Neural cell (in vitro differentiated cells): ENCODE measurements at regions not wholly inside any gene's neighbourhood (a gene's known extent, or its start where the extent isn't known, plus 50 kb on each side); places are given as distances from the start of the nearest gene placed in this dataset.
"Not testable (repeated sequence)": the region's sequence is repeated elsewhere in the genome, so short reads cannot be mapped to it uniquely, and the experiment has no call there.

ENCODE experiments used
- H2AFZ ChIP-seq: fragments of 200-600, 300-800 bp; sonication (generic), shearing (Covaris generic); 2 replicates; pipeline ENCODE4 v1.6.0; 2014; ENCODE audit warnings: low read depth, mild to moderate bottlenecking, antibody characterized with exemption, low read length, moderate library complexity
- H3F3A ChIP-seq: fragments of 200-600 bp; shearing (Covaris generic); 2 replicates; pipeline ENCODE4 v1.6.1; 2016; ENCODE audit warnings: mild to moderate bottlenecking, moderate library complexity, mixed read lengths, antibody characterized with exemption, low read length; ENCODE audit not compliant: insufficient read depth, poor library complexity, severe bottlenecking
- H3K27ac ChIP-seq: fragments of 200-600, 300-800 bp; sonication (generic), shearing (Covaris generic); 2 replicates; pipeline ENCODE4 v1.5.1; 2014; ENCODE audit warnings: mild to moderate bottlenecking, low read length, moderate library complexity
- H3K27me3 ChIP-seq: fragments of 300-800, 200-600 bp; sonication (generic), shearing (Covaris generic); 2 replicates; pipeline ENCODE4 v1.6.0; 2014; ENCODE audit warnings: mild to moderate bottlenecking, low read depth, low read length, moderate library complexity; ENCODE audit not compliant: insufficient read depth
- H3K36me3 ChIP-seq: fragments of 300-800, 200-600 bp; sonication (generic), shearing (Covaris generic); 2 replicates; pipeline ENCODE4 v1.5.1; 2014; ENCODE audit warnings: mild to moderate bottlenecking, antibody characterized with exemption, low read length, moderate library complexity; ENCODE audit not compliant: insufficient read depth
- H3K4me2 ChIP-seq: fragments of 300-800, 200-600 bp; sonication (generic), shearing (Covaris generic); 2 replicates; pipeline ENCODE4 v1.6.0; 2014; ENCODE audit warnings: mild to moderate bottlenecking, low read length
- H3K4me3 ChIP-seq: fragments of 300-800, 200-600 bp; sonication (generic), shearing (Covaris generic); 2 replicates; pipeline ENCODE4 v1.5.1; 2014; ENCODE audit warnings: mild to moderate bottlenecking, low read length, moderate library complexity
- H3K79me2 ChIP-seq: fragments of 200-600 bp; shearing (Covaris generic); replicated peaks from 2 replicates; pipeline ENCODE4 v1.6.0; 2014; ENCODE audit warnings: mild to moderate bottlenecking, low read length, moderate library complexity; ENCODE audit not compliant: insufficient read depth
- H3K9ac ChIP-seq: fragments of 300-800, 200-600 bp; sonication (generic), shearing (Covaris generic); 2 replicates; pipeline ENCODE4 v1.6.1; 2016; ENCODE audit warnings: mild to moderate bottlenecking, low read length, mixed read lengths
- H3K9me2 ChIP-seq: fragments of 200-600 bp; shearing (Covaris generic); 2 replicates; pipeline ENCODE4 v1.6.1; 2016; ENCODE audit warnings: mild to moderate bottlenecking, low read length, mixed read lengths; ENCODE audit not compliant: insufficient read depth
- H3K9me3 ChIP-seq: fragments of 200-600, 300-800 bp; sonication (generic), shearing (Covaris generic); 2 replicates; pipeline ENCODE4 v1.6.1; 2016; ENCODE audit warnings: mild to moderate bottlenecking, mixed run types, low read length, moderate library complexity, mixed read lengths
- H4K20me1 ChIP-seq: fragments of 200-600 bp; shearing (Covaris generic); 2 replicates; pipeline ENCODE4 v1.6.1; 2016; ENCODE audit warnings: mild to moderate bottlenecking, mixed run types; ENCODE audit not compliant: insufficient read depth
- CTCF ChIP-seq: fragments of 450-650 bp; IDR thresholded peaks from 2 replicates; pipeline ENCODE4 v1.5.1; 2014; ENCODE audit warnings: antibody characterized with exemption, mild to moderate bottlenecking, moderate library complexity; ENCODE audit not compliant: poor library complexity, severe bottlenecking
- EP300 ChIP-seq: fragments of 450-650 bp; conservative IDR thresholded peaks from 2 replicates; pipeline ENCODE4 v1.6.1; 2014; ENCODE audit warnings: antibody characterized with exemption, mild to moderate bottlenecking, moderate library complexity; ENCODE audit not compliant: poor library complexity, severe bottlenecking
- EZH2 ChIP-seq: fragments of 200-600, 300-800 bp; shearing (Covaris generic), sonication (generic); IDR thresholded peaks from 2 replicates; pipeline ENCODE4 v1.6.1; 2014; ENCODE audit warnings: antibody characterized with exemption, low read length, borderline replicate concordance, mild to moderate bottlenecking; ENCODE audit not compliant: insufficient read depth, poor library complexity, severe bottlenecking
- MXI1 ChIP-seq: fragments of 450-650 bp; conservative IDR thresholded peaks from 2 replicates; pipeline ENCODE4 v1.6.1; 2014; ENCODE audit warnings: antibody characterized with exemption, mild to moderate bottlenecking; ENCODE audit not compliant: poor library complexity, severe bottlenecking
- POLR2AphosphoS5 ChIP-seq: IDR thresholded peaks from 2 replicates; pipeline ENCODE4 v1.6.1; 2012
- RAD21 ChIP-seq: fragments of 450-650 bp; conservative IDR thresholded peaks from 2 replicates; pipeline ENCODE4 v1.6.1; 2014; ENCODE audit warnings: antibody characterized with exemption, mild to moderate bottlenecking, moderate library complexity
- REST ChIP-seq: IDR thresholded peaks from 2 replicates; pipeline ENCODE4 v1.6.1; 2012; ENCODE audit warnings: borderline replicate concordance
- SMC3 ChIP-seq: fragments of 450-650 bp; conservative IDR thresholded peaks from 2 replicates; pipeline ENCODE4 v1.6.1; 2014; ENCODE audit warnings: antibody characterized with exemption, mild to moderate bottlenecking, moderate library complexity; ENCODE audit not compliant: poor library complexity
- TAF1 ChIP-seq: IDR thresholded peaks from 2 replicates; pipeline ENCODE4 v1.6.1; 2012; ENCODE audit warnings: low read depth

- Histone ChIP-seq H3F3A (no peaks in the 10 kb centered on the region), H3K27ac (no peak overlapping the region), H3K79me2 (no peaks in the 10 kb centered on the region), H3K36me3 (no peaks in the 10 kb centered on the region), H3K9ac (no peak overlapping the region), H3K4me2 (no peak overlapping the region), H4K20me1 (no peaks in the 10 kb centered on the region), H3K9me2 (no peaks in the 10 kb centered on the region), H3K27me3 (no peaks in the 10 kb centered on the region), H3K9me3 (no peaks in the 10 kb centered on the region), H3K4me3 (no peak overlapping the region), H2AFZ (no peak overlapping the region)
- TF ChIP-seq REST, result no peak
- no peak for TF ChIP-seq EZH2
- no peak for TF ChIP-seq POLR2AphosphoS5
- no peak for TF ChIP-seq CTCF
- no peak for TF ChIP-seq EP300
- no peak for TF ChIP-seq TAF1
- TF ChIP-seq RAD21, result no peak
- no peak for TF ChIP-seq MXI1
- no peak for TF ChIP-seq SMC3
These were observed 197.8 kb downstream of the EBLN2 start for GRCh38 chr3:73259291-73259690.

- H3K36me3 ChIP-seq, result no peaks in the 10 kb centered on the region
- no peaks in the 10 kb centered on the region for H3K9me2 ChIP-seq
- no peak overlapping the region for H3K9ac ChIP-seq
- H3K4me3 ChIP-seq, result no peak overlapping the region
- TF ChIP-seq RAD21 (no peak), CTCF (no peak), POLR2AphosphoS5 (no peak), REST (no peak)
- no peaks in the 10 kb centered on the region for H3K9me3 ChIP-seq
- no peaks in the 10 kb centered on the region for H3K27me3 ChIP-seq
- no peaks in the 10 kb centered on the region for H3K79me2 ChIP-seq
- no peak overlapping the region for H3K27ac ChIP-seq
- no peak overlapping the region for H3K4me2 ChIP-seq
- H4K20me1 ChIP-seq, result no peaks in the 10 kb centered on the region
- H3F3A ChIP-seq, result no peaks in the 10 kb centered on the region
- H2AFZ ChIP-seq, result no peak overlapping the region
These were observed 198.4 kb downstream of the EBLN2 start for GRCh38 chr3:73259856-73260255.

GRCh38 chr3:73266558-73266957, 205.1 kb downstream of the EBLN2 start:
- not testable (repeated sequence) for H4K20me1 ChIP-seq, H3K9ac ChIP-seq, H3K27ac ChIP-seq, H2AFZ ChIP-seq, H3K4me3 ChIP-seq, H3K9me2 ChIP-seq, H3K4me2 ChIP-seq, H3K79me2 ChIP-seq, H3K36me3 ChIP-seq, H3F3A ChIP-seq, H3K9me3 ChIP-seq, H3K27me3 ChIP-seq

GRCh38 chr3:73269126-73269525, 207.7 kb downstream of the EBLN2 start:
- not testable (repeated sequence) for H3K9ac ChIP-seq, H3F3A ChIP-seq, H3K9me3 ChIP-seq, H3K27ac ChIP-seq, H2AFZ ChIP-seq, H3K36me3 ChIP-seq, H3K27me3 ChIP-seq, H3K4me2 ChIP-seq, H3K79me2 ChIP-seq, H3K9me2 ChIP-seq, H4K20me1 ChIP-seq, H3K4me3 ChIP-seq
